WTC11 (cell line): ENCODE measurements at regions not wholly inside any gene's neighbourhood (a gene's known extent, or its start where the extent isn't known, plus 50 kb on each side); places are given as distances from the start of the nearest gene placed in this dataset.

Experiments used
- ATAC-seq: fragments of 200-7000 bp; cut with Tn5 transposase; 2 replicates; pipeline ENCODE4 v1.10.0; 2021; ENCODE audit warnings: mild to moderate bottlenecking, moderate library complexity
- CTCF ChIA-PET: fragments of 300-600 bp; sonication (Branson Sonifier 250); formaldehyde crosslinking; loops from one replicate; lab custom pipeline; 2021; ENCODE audit warnings: antibody characterized with exemption; lab: Charles Lee
- POLR2A ChIA-PET: fragments of 350-600 bp; sonication (Branson Sonifier 250); formaldehyde crosslinking; loops from one replicate; lab custom pipeline; 2021; ENCODE audit warnings: antibody characterized with exemption; lab: Charles Lee
- DNase-seq: peaks from one replicate; pipeline ENCODE4 v3.0.0; 2021; ENCODE audit warnings: low spot score
- H3K27ac Mint-ChIP-seq: 2 replicates; pipeline ENCODE4 v1.8.0; 2021; ENCODE audit warnings: mixed read lengths
- H3K27me3 Mint-ChIP-seq: 2 replicates; pipeline ENCODE4 v1.8.0; 2021; ENCODE audit warnings: low read depth, mild to moderate bottlenecking, moderate library complexity, mixed read lengths
- H3K36me3 Mint-ChIP-seq: 2 replicates; pipeline ENCODE4 v1.8.0; 2021; ENCODE audit warnings: mixed read lengths
- H3K4me1 Mint-ChIP-seq: 2 replicates; pipeline ENCODE4 v1.8.0; 2022; ENCODE audit warnings: mixed read lengths
- H3K4me3 Mint-ChIP-seq: 2 replicates; pipeline ENCODE4 v1.8.0; 2021; ENCODE audit warnings: mild to moderate bottlenecking, moderate library complexity, mixed read lengths
- H3K9me3 Mint-ChIP-seq: 2 replicates; pipeline ENCODE4 v1.8.0; 2021; ENCODE audit warnings: mixed read lengths
- E2F1 ChIP-seq: sonication (generic); formaldehyde crosslinking; IDR thresholded peaks from 2 replicates; pipeline ENCODE4 v1.8.0; 2022; ENCODE audit warnings: mild to moderate bottlenecking, missing genetic modification reagents
- JAZF1 ChIP-seq: fragments of 250-450 bp; sonication (Bioruptor Pico); IDR thresholded peaks from 2 replicates; pipeline ENCODE4 v1.9.0; 2021; ENCODE audit warnings: moderate library complexity, mild to moderate bottlenecking, inconsistent platforms
- MYBL2 ChIP-seq: sonication (generic); formaldehyde crosslinking; IDR thresholded peaks from 2 replicates; pipeline ENCODE4 v1.8.1; 2023; ENCODE audit warnings: mild to moderate bottlenecking, moderate library complexity, missing genetic modification reagents
- NFATC4 ChIP-seq: fragments of 250-450 bp; sonication (Bioruptor Pico); IDR thresholded peaks from 2 replicates; pipeline ENCODE4 v1.9.0; 2021; ENCODE audit warnings: mild to moderate bottlenecking
- NFYB ChIP-seq: sonication (generic); formaldehyde crosslinking; conservative IDR thresholded peaks from 2 replicates; pipeline ENCODE4 v1.8.0; 2022; ENCODE audit warnings: low read depth, missing genetic modification reagents
- NR3C1 ChIP-seq: sonication (generic); formaldehyde crosslinking; conservative IDR thresholded peaks from 2 replicates; pipeline ENCODE4 v1.8.1; 2023; ENCODE audit warnings: low read depth, mild to moderate bottlenecking, missing genetic modification reagents
- SP1 ChIP-seq: sonication (generic); formaldehyde crosslinking; conservative IDR thresholded peaks from 2 replicates; pipeline ENCODE4 v1.8.1; 2022; ENCODE audit warnings: missing genetic modification reagents
- ZNF317 ChIP-seq: sonication (generic); formaldehyde crosslinking; IDR thresholded peaks from 2 replicates; pipeline ENCODE4 v1.8.1; 2023; ENCODE audit warnings: low read depth, mild to moderate bottlenecking, moderate library complexity, missing genetic modification reagents, borderline replicate concordance
- ZNF512 ChIP-seq: sonication (generic); formaldehyde crosslinking; IDR thresholded peaks from 2 replicates; pipeline ENCODE4 v1.8.1; 2022; ENCODE audit warnings: missing genetic modification reagents, borderline replicate concordance
- ZNF532 ChIP-seq: fragments of 250-450 bp; sonication (Bioruptor Pico); IDR thresholded peaks from 2 replicates; pipeline ENCODE4 v1.9.0; 2021; ENCODE audit warnings: mild to moderate bottlenecking, borderline replicate concordance
- TF ChIP-seq, protein P1 (sequence below): fragments of 200-600 bp; IDR thresholded peaks from 2 replicates; pipeline ENCODE4 v1.8.0; 2022; ENCODE audit warnings: antibody characterized with exemption
- TF ChIP-seq, protein P2 (sequence below): fragments of 250-450 bp; sonication (Bioruptor Pico); IDR thresholded peaks from 2 replicates; pipeline ENCODE4 v1.8.0; 2021; ENCODE audit warnings: mild to moderate bottlenecking

DNA sequence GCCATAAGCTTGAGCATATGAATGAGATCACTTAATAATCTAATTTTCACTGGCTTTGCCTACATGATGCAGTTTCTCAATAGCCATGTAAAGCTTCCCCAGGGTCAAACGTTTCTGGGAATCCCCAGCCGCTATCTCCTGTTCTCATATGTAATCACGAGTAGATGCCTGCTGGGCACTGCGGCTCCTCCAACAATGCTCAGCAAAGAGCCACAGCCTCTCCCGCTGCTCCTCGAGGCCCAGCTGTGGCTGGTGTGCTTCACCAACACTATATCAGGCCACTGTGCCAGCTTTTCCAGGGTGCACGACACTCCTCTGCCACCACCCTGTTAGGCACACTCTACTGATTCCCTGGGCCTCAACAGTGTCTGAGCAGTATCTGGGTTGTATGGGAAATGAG, 78.3 kb upstream of the RASGEF1B start (continued):
- no peak for TF ChIP-seq ZNF532 (CRISPR knock-in tag)
- TF ChIP-seq, protein P1, sequence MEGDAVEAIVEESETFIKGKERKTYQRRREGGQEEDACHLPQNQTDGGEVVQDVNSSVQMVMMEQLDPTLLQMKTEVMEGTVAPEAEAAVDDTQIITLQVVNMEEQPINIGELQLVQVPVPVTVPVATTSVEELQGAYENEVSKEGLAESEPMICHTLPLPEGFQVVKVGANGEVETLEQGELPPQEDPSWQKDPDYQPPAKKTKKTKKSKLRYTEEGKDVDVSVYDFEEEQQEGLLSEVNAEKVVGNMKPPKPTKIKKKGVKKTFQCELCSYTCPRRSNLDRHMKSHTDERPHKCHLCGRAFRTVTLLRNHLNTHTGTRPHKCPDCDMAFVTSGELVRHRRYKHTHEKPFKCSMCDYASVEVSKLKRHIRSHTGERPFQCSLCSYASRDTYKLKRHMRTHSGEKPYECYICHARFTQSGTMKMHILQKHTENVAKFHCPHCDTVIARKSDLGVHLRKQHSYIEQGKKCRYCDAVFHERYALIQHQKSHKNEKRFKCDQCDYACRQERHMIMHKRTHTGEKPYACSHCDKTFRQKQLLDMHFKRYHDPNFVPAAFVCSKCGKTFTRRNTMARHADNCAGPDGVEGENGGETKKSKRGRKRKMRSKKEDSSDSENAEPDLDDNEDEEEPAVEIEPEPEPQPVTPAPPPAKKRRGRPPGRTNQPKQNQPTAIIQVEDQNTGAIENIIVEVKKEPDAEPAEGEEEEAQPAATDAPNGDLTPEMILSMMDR: no peak
- TF ChIP-seq JAZF1 (CRISPR knock-in tag): no peak

- ATAC-seq (no peak), DNase-seq (no peak)
- no peaks in the 10 kb centered on the region for H3K27me3 Mint-ChIP-seq
- no peak overlapping the region for H3K27ac Mint-ChIP-seq
- peaks cover 3% of the 10 kb centered on the region; the same call in 1 of the 2 replicates for H3K4me1 Mint-ChIP-seq
- H3K4me3 Mint-ChIP-seq: no peak overlapping the region
- ChIA-PET POLR2A (no interaction called here), CTCF (no interaction called here)
- TF ChIP-seq NR3C1 (CRISPR knock-in tag) (no peak), NFYB (CRISPR knock-in tag) (no peak), E2F1 (CRISPR knock-in tag) (no peak), ZNF512 (CRISPR knock-in tag) (no peak), ZNF317 (CRISPR knock-in tag) (no peak), NFATC4 (no peak)
- TF ChIP-seq, protein P2, sequence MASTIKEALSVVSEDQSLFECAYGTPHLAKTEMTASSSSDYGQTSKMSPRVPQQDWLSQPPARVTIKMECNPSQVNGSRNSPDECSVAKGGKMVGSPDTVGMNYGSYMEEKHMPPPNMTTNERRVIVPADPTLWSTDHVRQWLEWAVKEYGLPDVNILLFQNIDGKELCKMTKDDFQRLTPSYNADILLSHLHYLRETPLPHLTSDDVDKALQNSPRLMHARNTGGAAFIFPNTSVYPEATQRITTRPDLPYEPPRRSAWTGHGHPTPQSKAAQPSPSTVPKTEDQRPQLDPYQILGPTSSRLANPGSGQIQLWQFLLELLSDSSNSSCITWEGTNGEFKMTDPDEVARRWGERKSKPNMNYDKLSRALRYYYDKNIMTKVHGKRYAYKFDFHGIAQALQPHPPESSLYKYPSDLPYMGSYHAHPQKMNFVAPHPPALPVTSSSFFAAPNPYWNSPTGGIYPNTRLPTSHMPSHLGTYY (CRISPR knock-in tag): no peak
- peaks cover 4% of the 10 kb centered on the region; the same call in 1 of the 2 replicates for H3K36me3 Mint-ChIP-seq
- H3K9me3 Mint-ChIP-seq: peaks cover 9% of the 10 kb centered on the region
Observed at GRCh38 chr4:81546777-81547176, 75.1 kb upstream of the RASGEF1B start.

DNA sequence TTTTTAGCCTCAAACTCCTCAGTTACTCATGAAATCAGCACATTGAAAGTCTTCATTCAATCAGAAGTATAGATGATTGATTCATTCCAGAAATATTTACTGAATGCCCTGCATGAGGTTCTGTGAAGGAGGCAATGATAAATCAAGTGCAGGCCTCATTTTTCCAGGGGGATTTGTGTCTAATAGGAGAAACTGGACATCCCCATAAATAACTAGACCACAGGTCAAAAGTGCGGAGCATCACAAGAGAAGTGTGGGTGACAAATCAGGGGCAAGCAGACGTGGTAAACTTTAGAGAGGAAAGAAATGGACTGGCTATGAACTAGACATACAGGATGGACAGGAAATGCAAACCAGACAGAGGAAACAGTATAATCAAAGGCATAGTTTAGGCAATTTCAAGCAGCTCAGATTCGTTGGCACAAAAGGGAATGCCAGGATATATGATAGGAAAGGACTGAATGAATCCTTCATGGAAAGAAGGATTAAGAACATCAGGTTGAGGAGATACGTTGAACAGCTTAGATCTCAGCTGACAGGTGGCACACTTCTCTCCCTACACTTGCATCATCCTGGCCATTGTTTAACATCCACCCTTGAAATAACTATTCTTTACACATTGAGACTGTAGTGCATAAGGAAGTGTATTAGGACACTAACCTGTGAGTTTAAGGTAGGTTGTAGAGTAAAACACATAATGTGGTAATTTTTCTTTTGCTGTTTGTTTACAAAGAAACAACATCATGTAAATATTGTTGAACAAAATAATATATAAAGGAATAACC, 69.6 kb upstream of the RASGEF1B start:
- no peaks in the 10 kb centered on the region for H3K27me3 Mint-ChIP-seq
- CTCF ChIA-PET: no interaction called here
- peaks cover 4% of the 10 kb centered on the region; the same call in 1 of the 2 replicates for H3K36me3 Mint-ChIP-seq
- H3K4me1 Mint-ChIP-seq: no peaks in the 10 kb centered on the region
- POLR2A ChIA-PET: no interaction called here
- H3K27ac Mint-ChIP-seq: no peak overlapping the region
- no peak overlapping the region for H3K4me3 Mint-ChIP-seq
- ATAC-seq (no peak), DNase-seq (no peak)
- TF ChIP-seq SP1 (no peak), MYBL2 (CRISPR knock-in tag) (no peak)
- H3K9me3 Mint-ChIP-seq: peaks cover 9% of the 10 kb centered on the region
